Upper lobe of left lung (tissue), 4 donors: ENCODE measurements at regions not wholly inside any gene's neighbourhood (a gene's known extent, or its start where the extent isn't known, plus 50 kb on each side); places are given as distances from the start of the nearest gene placed in this dataset.

ENCODE experiments used
- EP300 ChIP-seq, 4 donors: sonication (generic); formaldehyde crosslinking; IDR thresholded peaks; one replicate each; pipeline ENCODE4 v1.5.1; 2017; ENCODE audit warnings: antibody characterized with exemption in 4 of 4, control low read depth in 2 of 4
- POLR2A ChIP-seq, 4 donors: fragments of 450-650 bp; IDR thresholded peaks; one replicate each; pipeline ENCODE4 v1.5.1; 2016 to 2017; ENCODE audit warnings: antibody characterized with exemption in 4 of 4, mild to moderate bottlenecking in 2 of 4
- POLR2AphosphoS5 ChIP-seq, 2 donors: sonication (generic); formaldehyde crosslinking; IDR thresholded peaks; one replicate each; pipeline ENCODE4 v1.5.1; 2017; ENCODE audit warnings: antibody characterized with exemption in 2 of 2
- TF ChIP-seq, protein P1 (sequence below), 6 experiments: fragments of 450-650 bp in 4 of 6; fragments of 200-600 bp in 2 of 6; sonication (generic) in 2 of 6; IDR thresholded peaks; one replicate each; pipeline ENCODE4 v1.5.1; 2016 to 2019; ENCODE audit warnings: antibody characterized with exemption in 6 of 6

- TF ChIP-seq, protein P1, sequence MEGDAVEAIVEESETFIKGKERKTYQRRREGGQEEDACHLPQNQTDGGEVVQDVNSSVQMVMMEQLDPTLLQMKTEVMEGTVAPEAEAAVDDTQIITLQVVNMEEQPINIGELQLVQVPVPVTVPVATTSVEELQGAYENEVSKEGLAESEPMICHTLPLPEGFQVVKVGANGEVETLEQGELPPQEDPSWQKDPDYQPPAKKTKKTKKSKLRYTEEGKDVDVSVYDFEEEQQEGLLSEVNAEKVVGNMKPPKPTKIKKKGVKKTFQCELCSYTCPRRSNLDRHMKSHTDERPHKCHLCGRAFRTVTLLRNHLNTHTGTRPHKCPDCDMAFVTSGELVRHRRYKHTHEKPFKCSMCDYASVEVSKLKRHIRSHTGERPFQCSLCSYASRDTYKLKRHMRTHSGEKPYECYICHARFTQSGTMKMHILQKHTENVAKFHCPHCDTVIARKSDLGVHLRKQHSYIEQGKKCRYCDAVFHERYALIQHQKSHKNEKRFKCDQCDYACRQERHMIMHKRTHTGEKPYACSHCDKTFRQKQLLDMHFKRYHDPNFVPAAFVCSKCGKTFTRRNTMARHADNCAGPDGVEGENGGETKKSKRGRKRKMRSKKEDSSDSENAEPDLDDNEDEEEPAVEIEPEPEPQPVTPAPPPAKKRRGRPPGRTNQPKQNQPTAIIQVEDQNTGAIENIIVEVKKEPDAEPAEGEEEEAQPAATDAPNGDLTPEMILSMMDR (IDR thresholded peaks at IDR 0.05) = no peak
- TF ChIP-seq POLR2A (IDR thresholded peaks at IDR 0.05) (no peak), EP300 (IDR thresholded peaks at IDR 0.05) (no peak), POLR2AphosphoS5 (IDR thresholded peaks at IDR 0.05) (no peak)
Measured at GRCh38 chr14:39974036-39974435, 541.8 kb upstream of the FBXO33 start.
